Peyer's patch (tissue), 4 donors: ENCODE measurements at regions not wholly inside any gene's neighbourhood (a gene's known extent, or its start where the extent isn't known, plus 50 kb on each side); places are given as distances from the start of the nearest gene placed in this dataset.

ENCODE experiments used
- POLR2A ChIP-seq, 2 donors: fragments of 450-650 bp; IDR thresholded peaks; one replicate each; pipeline ENCODE4 v1.5.1; 2017; ENCODE audit warnings: antibody characterized with exemption in 2 of 2, mild to moderate bottlenecking in 2 of 2, moderate library complexity in 2 of 2
- TF ChIP-seq, protein P1 (sequence below), 6 experiments: fragments of 450-650 bp in 4 of 6; fragments of 200-600 bp in 2 of 6; sonication (generic) in 1 of 6; IDR thresholded peaks; one replicate each; pipeline ENCODE4 v1.5.1; 2017 to 2019; ENCODE audit warnings: antibody characterized with exemption in 6 of 6, mild to moderate bottlenecking in 3 of 6, moderate library complexity in 1 of 6

DNA sequence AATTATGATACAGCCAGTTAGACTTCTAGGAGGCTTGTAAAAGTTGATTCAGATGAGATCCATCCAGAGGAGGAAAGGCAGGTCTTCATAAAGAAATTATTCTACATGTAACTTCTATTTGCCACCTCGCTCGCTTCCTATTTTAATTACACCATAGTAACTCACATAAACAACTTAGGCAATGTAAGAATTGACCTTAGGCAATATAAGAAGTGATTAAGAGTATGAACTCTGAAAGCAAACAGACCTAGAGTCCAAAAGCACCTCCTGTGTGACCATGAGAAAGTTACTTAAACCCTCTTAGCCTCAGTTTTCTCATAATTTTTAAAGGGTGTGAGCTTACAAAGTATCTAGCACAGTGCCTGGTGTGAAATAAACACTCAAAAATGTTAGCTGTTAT, 192.7 kb upstream of the NFIA start:
- TF ChIP-seq POLR2A (IDR thresholded peaks at IDR 0.05): no peak
- TF ChIP-seq, protein P1, sequence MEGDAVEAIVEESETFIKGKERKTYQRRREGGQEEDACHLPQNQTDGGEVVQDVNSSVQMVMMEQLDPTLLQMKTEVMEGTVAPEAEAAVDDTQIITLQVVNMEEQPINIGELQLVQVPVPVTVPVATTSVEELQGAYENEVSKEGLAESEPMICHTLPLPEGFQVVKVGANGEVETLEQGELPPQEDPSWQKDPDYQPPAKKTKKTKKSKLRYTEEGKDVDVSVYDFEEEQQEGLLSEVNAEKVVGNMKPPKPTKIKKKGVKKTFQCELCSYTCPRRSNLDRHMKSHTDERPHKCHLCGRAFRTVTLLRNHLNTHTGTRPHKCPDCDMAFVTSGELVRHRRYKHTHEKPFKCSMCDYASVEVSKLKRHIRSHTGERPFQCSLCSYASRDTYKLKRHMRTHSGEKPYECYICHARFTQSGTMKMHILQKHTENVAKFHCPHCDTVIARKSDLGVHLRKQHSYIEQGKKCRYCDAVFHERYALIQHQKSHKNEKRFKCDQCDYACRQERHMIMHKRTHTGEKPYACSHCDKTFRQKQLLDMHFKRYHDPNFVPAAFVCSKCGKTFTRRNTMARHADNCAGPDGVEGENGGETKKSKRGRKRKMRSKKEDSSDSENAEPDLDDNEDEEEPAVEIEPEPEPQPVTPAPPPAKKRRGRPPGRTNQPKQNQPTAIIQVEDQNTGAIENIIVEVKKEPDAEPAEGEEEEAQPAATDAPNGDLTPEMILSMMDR (IDR thresholded peaks at IDR 0.05): no peak
